ENCODE measurements at regions not wholly inside any gene's neighbourhood (a gene's known extent, or its start where the extent isn't known, plus 50 kb on each side); places are given as distances from the start of the nearest gene placed in this dataset.

GRCh38 chr10:43708262-43708661 lies 59.6 kb upstream of the ZNF32 start:
- DNase-seq (ENCODE audit: low spot score in 2 of 2): no peak
- Histone ChIP-seq H3K4me1 (peaks cover 0 to 2% (median 0%) of the 10 kb centered on the region in 4 donors), H3K9me3 (no peaks in the 10 kb centered on the region), H3K27me3 (no peaks in the 10 kb centered on the region), H3K27ac (no peak overlapping the region), H3K4me3 (no peak overlapping the region), H3K36me3 (no peaks in the 10 kb centered on the region)
- WGBS, 2 donors: 38 to 44% methylated on average over 3 of the region's 3 CpGs
- TF ChIP-seq POLR2A (IDR thresholded peaks at IDR 0.05) (no peak), EP300 (IDR thresholded peaks at IDR 0.05) (no peak), CTCF (IDR thresholded peaks at IDR 0.05) (no peak)

DNA sequence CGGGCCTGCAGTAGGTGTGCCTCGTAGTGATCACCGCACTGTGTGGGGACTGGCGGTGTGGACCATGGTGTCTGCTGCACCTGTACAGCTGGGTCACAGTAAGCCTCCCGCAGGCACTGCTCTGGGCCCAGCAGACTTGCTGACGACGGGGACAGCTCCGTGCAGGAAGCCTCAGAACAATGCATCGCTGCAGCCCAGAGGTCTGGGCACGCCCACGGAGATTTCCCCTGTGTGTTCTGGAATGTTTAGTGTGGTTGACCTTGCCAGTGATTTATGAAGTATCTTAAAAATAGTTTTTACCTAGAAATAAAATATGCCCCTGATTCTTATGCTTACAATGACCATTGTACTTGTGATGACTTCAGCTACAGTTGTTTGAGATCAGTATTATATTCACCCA lies 59.1 kb upstream of the ZNF32 start:
- H3K9me3 ChIP-seq: no peaks in the 10 kb centered on the region
- peaks cover 0 to 2% (median 0%) of the 10 kb centered on the region in 4 donors for H3K4me1 ChIP-seq
- WGBS, 2 donors: 37 to 44% methylated on average over 11 of the region's 11 CpGs
- H3K27me3 ChIP-seq: no peaks in the 10 kb centered on the region
- H3K27ac ChIP-seq: no peak overlapping the region
- no peak for DNase-seq (ENCODE audit: low spot score in 2 of 2)
- no peak overlapping the region for H3K4me3 ChIP-seq
- TF ChIP-seq CTCF (IDR thresholded peaks at IDR 0.05): no peak
- no peak for TF ChIP-seq POLR2A (IDR thresholded peaks at IDR 0.05)
- no peak for TF ChIP-seq EP300 (IDR thresholded peaks at IDR 0.05)
- H3K36me3 ChIP-seq: no peaks in the 10 kb centered on the region

- Histone ChIP-seq H3K36me3 (no peaks in the 10 kb centered on the region), H3K27ac (no peak overlapping the region), H3K4me1 (peaks cover 0 to 2% (median 0%) of the 10 kb centered on the region in 4 donors), H3K4me3 (no peak overlapping the region), H3K9me3 (no peaks in the 10 kb centered on the region), H3K27me3 (no peaks in the 10 kb centered on the region)
- DNase-seq (ENCODE audit: low spot score in 2 of 2): no peak
- TF ChIP-seq EP300 (IDR thresholded peaks at IDR 0.05) (no peak), CTCF (IDR thresholded peaks at IDR 0.05) (no peak), POLR2A (IDR thresholded peaks at IDR 0.05) (no peak)
- 79 to 82% methylated on average over 6 of the region's 6 CpGs for WGBS, 2 donors
Measured at GRCh38 chr10:43706166-43706565, 57.5 kb upstream of the ZNF32 start.

GRCh38 chr10:43703286-43703685 lies 54.6 kb upstream of the ZNF32 start:
- Histone ChIP-seq H3K4me1 (no peaks in the 10 kb centered on the region), H3K27ac (no peak overlapping the region), H3K4me3 (no peak overlapping the region), H3K9me3 (no peaks in the 10 kb centered on the region), H3K36me3 (no peaks in the 10 kb centered on the region), H3K27me3 (no peaks in the 10 kb centered on the region)
- DNase-seq (ENCODE audit: low spot score in 2 of 2): no peak
- WGBS, 2 donors: 87 to 94% methylated on average over 13 of the region's 13 CpGs
- TF ChIP-seq CTCF (IDR thresholded peaks at IDR 0.05) (no peak), POLR2A (IDR thresholded peaks at IDR 0.05) (no peak), EP300 (IDR thresholded peaks at IDR 0.05) (no peak)

DNA sequence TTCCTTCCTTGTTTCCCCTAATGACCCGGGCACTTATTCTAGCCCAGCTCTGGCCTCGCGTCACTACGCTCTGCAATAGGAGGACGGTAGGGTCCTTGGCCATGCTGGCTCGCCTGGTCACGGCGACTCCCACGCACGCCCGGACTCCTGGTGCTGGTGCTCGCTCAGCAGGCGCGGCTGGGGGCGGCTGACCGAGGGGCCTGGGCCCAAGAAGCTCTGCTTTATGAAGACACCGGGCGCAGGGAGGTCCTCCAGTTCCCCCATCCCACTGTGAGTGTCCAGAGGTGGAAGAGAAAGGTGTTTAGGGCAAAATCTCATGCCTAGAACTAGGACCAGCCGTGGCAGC lies 54.2 kb upstream of the ZNF32 start:
- no peak overlapping the region for H3K4me3 ChIP-seq
- TF ChIP-seq EP300 (IDR thresholded peaks at IDR 0.05) (no peak), CTCF (IDR thresholded peaks at IDR 0.05) (no peak), POLR2A (IDR thresholded peaks at IDR 0.05) (no peak)
- 92 to 93% methylated on average over 19 of the region's 19 CpGs for WGBS, 2 donors
- no peaks in the 10 kb centered on the region for H3K9me3 ChIP-seq
- no peaks in the 10 kb centered on the region for H3K27me3 ChIP-seq
- no peaks in the 10 kb centered on the region for H3K4me1 ChIP-seq
- H3K36me3 ChIP-seq: no peaks in the 10 kb centered on the region
- H3K27ac ChIP-seq: no peak overlapping the region
- DNase-seq (ENCODE audit: low spot score in 2 of 2): no peak

All from tibial nerve (tissue), 4 donors.